ENCODE measurements at regions not wholly inside any gene's neighbourhood (a gene's known extent, or its start where the extent isn't known, plus 50 kb on each side); places are given as distances from the start of the nearest gene placed in this dataset.
"Not testable (repeated sequence)": the region's sequence is repeated elsewhere in the genome, so short reads cannot be mapped to it uniquely, and the experiment has no call there.

DNA sequence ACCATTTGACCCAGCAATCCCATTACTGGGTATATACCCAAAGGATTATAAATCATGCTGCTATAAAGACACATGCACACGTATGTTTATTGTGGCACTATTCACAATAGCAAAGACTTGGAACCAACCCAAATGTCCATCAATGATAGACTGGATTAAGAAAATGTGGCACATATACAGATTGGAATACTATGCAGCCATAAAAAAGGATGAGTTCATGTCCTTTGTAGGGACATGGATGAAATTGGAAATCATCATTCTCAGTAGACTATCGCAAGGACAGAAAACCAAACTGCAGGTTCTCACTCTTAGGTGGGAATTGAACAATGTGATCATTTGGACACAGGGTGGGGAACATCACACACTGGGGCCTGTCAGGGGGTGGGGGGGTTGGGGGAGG, 157.5 kb upstream of the RMP24 start:
- not testable (repeated sequence) for TF ChIP-seq POLR2AphosphoS5 (IDR thresholded peaks at IDR 0.05; ENCODE audit: low read depth, low read length); SPI1 (IDR thresholded peaks at IDR 0.05; ENCODE audit: low read depth, low read length); POLR2A (IDR thresholded peaks at IDR 0.05; ENCODE audit: low read depth, low read length); PAX5 (IDR thresholded peaks at IDR 0.05; ENCODE audit: insufficient read depth, low read length, severe bottlenecking)

Data from GM12891 (cell line).